ENCODE measurements at regions not wholly inside any gene's neighbourhood (a gene's known extent, or its start where the extent isn't known, plus 50 kb on each side); places are given as distances from the start of the nearest gene placed in this dataset.

DNA sequence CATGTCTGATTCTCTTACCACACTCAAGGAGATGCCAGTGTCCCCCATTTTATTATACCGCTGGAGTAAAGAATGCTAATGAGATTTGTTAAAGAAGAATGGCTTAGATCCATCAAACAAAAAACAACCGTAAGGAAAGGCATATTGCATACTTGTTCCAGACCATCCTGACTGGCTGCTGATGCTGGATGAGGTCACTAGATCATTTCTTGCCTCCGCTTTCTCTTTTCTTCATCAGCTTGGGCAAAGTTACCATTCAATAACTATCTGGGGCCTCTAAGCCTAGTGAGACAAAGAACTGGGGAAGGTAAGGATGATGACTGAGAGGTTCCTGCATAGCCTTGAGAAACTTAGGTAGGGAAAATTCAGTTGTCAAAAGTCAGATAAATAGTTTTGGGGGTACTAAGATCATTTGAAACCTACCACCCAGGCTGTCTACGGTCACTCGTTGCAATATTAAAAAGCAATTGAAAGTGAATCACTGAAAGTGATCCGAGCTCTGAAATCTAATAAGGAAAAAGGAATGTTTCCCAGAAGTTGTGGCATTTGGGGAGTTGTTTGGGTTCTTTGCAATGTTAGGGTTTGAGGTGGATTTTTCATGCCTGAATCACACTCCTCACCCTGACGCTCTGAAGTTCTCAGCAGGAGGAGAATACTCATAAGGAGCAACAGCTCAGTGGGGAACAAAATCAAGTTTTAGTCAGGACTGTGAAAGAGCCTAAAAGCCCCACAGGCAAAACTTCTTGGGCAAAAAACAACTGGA, 176.8 kb downstream of the HHIPL2 start:
- TF ChIP-seq POLR2A (IDR thresholded peaks at IDR 0.05): no peak
- TF ChIP-seq, protein P1, sequence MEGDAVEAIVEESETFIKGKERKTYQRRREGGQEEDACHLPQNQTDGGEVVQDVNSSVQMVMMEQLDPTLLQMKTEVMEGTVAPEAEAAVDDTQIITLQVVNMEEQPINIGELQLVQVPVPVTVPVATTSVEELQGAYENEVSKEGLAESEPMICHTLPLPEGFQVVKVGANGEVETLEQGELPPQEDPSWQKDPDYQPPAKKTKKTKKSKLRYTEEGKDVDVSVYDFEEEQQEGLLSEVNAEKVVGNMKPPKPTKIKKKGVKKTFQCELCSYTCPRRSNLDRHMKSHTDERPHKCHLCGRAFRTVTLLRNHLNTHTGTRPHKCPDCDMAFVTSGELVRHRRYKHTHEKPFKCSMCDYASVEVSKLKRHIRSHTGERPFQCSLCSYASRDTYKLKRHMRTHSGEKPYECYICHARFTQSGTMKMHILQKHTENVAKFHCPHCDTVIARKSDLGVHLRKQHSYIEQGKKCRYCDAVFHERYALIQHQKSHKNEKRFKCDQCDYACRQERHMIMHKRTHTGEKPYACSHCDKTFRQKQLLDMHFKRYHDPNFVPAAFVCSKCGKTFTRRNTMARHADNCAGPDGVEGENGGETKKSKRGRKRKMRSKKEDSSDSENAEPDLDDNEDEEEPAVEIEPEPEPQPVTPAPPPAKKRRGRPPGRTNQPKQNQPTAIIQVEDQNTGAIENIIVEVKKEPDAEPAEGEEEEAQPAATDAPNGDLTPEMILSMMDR (IDR thresholded peaks at IDR 0.05): no peak

Measured in stomach (tissue), 4 donors.